HG03280 (cell line): ENCODE measurements at regions not wholly inside any gene's neighbourhood (a gene's known extent, or its start where the extent isn't known, plus 50 kb on each side); places are given as distances from the start of the nearest gene placed in this dataset.
"Not testable (repeated sequence)": the region's sequence is repeated elsewhere in the genome, so short reads cannot be mapped to it uniquely, and the experiment has no call there.

Source experiments
- ATAC-seq: cut with Tn5 transposase; IDR thresholded peaks from one replicate; pipeline ENCODE4 v1.9.1; 2021; ENCODE audit warnings: mild to moderate bottlenecking, moderate library complexity; ENCODE audit not compliant: unreplicated experiment

DNA sequence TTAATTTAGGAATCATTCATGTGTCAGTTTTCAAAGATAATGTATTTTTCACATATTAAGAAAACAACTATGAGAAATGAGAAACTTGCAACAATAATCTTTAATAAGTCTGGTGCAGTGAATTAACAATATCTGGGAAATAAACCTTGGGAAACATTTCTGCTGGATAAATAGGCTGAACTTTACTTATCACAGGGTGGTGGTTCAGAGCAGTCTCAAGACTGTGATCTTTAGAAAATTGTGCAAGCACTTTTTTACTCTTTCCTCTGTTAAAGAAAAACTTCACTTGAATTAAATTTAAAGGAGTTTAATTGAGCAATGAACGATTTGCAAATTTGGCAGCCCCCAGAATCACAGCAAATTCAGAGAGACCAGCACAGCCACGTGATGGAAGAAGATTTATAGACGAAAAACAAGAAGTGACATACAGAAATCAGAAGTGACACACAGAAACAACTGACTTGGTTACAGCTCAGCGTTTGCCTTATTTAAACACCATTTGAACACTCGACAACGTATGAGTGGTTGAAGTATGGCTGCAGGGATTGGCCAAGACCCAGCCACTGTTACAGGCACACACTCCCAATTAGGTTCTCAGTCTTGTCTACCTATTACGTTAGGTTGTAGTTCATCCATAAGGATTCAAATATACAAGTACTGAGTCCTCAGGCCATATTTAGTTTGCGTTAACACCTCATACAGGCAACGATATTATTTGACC is 631.9 kb downstream of the SLCO4C1 start:
- ATAC-seq: no peak

DNA sequence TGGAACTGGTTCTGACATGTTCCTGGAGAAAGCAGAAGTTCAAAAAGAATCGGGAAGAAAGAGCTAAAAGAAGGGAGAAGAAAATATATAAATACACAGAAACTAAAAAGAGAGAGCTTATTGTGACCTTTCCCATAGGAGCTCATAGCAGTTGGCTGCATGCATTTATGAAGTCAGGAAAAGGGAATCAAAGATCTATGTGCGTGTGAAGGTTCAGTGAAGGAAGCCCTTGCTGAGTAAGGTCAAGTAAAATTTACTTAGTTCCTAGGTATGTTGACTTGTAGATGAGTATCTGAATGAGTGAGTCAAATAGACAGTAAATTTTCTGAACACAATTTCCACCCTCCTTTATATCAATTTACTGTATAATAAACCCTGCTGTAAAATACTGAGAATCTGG is 632.5 kb downstream of the SLCO4C1 start:
- no peak for ATAC-seq

DNA sequence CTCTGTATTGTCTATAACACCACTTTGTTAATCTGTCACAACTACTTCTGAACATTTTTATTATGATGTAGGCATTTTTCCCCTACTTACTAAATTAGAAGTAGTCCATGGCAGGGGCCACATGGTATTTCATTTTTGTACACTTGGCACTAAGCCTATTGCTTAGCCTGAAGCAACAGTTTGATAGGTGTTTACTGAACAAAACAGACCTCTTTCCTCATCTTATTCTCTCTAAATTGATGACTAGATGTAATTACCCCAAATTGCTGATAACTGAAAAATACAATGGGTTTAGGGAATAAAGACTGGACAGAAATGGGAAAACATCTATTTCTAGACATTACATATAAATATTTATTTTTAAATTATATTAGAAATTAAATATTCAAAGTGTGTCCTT is 633.8 kb downstream of the SLCO4C1 start:
- no peak for ATAC-seq

DNA sequence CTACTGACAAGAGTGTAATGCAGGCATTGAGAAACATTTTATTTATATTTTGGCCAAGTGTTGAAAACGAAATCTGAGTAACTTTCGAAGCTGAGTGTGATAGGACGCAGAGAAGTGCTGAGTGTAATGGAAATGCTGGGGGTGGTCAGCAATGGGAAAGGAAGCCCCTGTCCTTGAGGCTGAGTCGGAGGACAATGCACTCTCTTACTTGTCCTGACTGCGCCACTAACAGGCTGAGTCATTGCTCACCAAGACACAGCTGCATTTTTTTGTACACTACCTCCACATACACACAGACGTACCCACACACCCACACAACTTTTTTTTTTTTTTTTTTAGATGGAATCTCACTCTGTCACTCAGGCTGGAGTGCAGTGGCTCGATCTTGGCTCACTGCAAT is 637.7 kb downstream of the SLCO4C1 start:
- no peak for ATAC-seq

DNA sequence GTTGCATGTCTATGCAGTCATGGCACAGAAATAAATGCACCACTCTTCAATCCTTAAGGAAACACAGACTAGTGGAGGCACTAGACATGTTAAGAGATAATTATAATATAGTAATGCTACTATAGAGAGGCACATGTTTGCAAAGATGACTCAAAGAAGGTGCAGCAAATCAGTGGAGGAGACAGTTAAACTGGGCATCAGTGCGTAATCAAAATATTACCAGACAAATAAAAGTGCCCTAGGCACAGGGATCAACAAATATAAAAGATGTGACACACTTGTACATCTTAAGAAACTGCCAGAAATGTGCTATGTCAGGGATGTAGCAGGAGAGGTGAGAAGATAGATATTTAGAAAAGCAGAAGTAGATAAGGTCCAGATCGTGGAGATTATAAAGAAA is 642.1 kb downstream of the SLCO4C1 start:
- no peak for ATAC-seq

DNA sequence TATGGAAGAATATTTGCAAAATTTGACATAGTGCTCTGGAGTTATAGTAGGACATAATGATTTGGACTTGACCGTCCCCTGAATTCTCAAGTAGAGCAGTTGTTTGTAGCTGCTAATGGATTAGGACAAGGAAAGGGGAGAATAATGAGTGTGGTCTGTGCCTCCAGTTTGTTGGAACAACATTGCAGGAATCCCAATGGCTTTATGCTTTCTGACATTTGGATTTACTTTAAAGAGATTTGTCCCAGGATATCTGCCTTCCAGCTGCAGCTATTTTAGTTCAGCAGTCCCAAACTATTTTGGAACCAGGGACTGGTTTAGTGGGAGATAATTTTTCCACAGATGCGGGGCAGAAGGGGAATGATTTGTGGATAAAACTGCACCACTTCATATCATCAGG is 648.2 kb downstream of the SLCO4C1 start:
- ATAC-seq: no peak

DNA sequence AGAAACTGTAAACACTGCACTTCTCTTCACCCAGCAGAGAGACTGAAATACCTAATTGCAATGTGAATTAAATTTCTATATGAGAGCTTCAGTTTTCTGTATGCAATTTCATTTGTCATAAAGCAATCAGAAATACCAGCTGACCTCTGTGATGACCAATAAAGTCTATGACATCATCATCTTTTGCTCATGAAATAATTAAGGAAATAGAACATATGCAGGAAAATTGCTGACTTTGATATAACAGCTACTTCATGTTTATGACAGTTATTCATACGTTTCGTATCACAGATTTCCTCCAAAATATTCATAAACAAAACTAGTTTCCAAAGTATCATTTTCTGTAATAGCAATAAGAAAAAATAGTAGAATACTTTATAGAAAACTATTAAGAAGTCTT is 652.3 kb downstream of the SLCO4C1 start:
- no peak for ATAC-seq

DNA sequence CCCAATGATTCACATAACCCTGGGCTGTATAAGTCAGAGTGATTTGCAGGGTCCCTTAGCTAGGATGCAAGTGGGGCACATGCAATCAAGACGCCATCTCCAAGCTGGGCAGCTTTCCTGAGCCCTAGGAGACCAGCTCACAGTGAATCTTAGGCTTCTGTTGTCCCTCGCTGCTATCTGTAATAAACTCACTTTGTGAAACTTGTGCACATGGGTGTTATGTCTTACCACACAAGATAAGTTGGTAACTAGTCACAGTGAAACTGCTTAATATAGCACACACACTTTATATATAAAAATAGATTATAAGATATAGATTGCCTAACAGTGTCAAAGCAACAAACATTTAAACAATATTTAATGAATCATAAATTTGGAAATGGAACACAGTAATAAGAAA is 658.5 kb downstream of the SLCO4C1 start:
- ATAC-seq: no peak

DNA sequence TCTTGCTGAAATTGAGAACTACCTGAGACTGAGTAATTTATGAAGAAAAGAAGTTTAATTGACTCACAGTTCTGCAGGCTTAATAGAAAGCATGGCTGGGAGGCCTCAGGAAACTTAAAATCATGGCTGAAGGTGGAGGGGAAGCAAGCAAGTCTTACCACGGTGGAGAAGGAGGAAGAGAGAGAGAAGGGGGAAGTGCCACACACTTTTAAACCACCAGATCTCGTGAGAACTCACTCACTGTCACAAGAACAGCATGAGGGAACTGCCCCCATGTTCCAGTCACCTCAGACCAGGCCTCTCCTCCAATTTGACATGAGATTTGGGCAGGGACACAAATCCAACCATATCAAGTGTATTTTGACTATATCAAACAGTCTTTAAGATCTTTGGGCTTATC is 668.3 kb downstream of the SLCO4C1 start:
- not testable (repeated sequence) for ATAC-seq

DNA sequence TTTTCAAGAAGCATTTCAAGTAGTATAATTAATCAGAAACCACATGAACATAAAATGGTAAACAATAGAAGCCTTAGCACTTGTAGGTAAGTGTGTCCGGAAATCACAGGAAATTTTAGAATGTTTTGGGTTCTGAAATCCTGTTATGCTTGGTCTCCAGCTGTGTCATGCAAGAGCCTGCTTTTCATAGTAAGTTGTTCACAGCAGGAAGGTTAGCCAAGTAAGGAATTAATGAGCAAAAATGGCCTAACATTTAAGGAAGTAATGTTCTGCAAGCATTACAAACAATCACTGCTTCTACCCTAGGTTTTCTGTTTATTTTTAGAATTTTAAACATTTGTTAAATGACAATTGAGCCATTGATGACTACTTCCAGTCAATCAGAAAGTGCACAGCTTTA is 669.5 kb downstream of the SLCO4C1 start:
- ATAC-seq: no peak

DNA sequence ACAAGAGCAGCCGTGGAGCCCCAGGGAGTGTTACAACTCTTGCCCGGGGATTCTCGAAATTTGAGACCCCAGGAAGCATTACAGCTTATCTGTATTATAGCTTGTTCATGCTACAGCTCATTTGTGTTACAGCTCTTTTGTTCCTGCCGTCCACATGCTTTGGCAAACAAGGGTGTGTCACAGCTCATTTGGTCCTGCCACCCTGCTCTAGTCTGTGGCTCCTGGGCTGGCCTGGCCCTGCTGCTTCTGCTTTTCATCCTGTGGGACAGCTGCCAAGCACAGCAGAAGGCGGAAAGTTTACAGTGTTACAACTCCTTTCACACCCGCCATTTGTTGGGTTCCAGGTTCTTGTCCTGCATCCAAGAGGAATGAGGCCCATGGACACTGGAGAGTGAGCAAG is 685.0 kb downstream of the SLCO4C1 start:
- no peak for ATAC-seq

DNA sequence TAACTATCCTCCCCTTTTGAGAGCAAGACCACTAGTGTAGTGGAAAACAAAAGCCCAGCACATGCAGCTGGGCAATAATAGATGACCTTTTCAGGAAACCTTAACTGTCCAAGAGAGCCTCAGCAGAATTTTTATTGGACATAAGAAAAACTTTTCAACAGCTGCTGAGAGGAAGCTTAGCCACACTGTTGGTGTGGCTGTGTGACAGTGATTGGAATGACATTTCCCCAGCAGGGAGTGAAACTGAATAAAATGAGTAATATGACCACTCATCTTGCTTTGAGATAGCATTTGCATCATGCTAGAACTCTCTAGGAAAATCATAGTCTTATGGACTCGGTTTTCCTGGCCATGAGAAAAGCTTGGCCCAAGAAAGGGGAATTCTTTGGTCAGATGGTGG is 687.8 kb downstream of the SLCO4C1 start:
- ATAC-seq: no peak

DNA sequence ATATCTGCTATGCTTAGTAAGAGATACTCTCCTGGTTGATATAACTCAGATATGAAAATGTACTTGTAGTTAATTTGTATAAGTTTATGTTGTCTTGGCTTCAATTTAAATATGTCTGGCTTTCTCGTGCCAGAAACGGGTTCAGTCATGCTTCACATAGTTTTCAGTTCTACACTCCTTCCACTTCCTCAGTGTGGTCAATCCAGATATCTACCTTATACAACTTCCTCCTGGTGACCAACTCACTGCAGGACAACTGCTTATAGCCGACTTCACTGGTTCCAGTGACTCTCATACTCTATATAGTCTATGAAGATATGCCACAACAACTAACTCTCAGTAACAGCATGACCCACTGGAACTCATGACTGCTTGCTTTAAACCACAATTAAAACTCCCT is 690.4 kb downstream of the SLCO4C1 start:
- ATAC-seq: no peak

DNA sequence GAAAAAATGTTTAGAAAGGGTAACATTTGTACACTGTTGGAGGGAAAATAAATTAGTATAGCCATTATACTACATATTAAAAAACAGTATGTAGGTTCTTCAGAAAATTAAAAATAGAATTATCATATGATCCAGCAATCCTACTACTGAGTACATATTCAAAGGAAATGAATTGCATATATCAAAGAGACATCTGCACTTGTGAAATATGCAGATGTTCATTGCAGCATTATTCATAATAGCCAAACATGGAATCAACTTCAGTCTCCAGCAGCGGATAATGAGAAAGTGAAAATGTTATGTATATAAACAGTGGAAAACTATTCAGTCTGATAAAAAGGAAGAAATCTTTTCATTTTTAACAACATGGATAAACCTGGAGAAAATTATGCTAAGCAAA is 695.5 kb downstream of the SLCO4C1 start:
- no peak for ATAC-seq

DNA sequence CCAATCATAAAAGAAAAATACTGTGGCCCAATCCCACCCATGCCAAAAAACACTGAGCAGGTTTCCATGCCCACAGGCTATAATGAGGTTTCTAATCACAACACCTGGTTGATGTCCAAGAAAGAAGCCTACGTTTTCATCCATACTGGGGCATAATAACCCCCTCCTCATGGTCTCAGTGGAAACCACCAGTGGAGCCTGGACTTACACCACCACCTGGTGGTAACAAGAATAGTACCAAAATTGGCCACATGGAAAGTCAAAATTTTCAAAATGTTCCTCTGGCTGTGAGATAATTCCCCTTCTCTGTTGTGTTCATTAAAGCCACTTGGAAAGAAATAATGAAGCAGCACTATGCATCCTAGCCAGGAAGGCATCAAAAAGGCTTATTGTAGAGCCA is 687.3 kb upstream of the ST8SIA4 start:
- ATAC-seq: no peak

DNA sequence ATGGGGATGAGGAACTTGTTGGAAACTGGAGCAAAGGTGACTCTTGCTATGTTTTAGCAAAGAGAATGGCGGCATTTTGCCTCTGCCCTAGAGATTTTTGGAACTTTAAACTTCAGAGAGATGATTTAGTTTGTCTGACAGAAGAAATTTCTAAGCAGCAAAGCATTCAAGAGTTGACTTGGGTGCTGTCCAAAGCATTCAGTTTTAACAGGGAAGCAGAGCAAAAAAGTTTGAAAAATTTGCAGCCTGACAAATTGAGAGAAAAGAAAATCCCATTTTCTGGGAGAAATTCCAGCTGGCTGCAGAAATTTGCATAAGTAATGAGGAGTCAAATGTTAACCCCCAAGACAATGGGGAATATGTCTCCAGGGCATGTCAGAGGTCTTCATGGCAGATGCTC is 682.3 kb upstream of the ST8SIA4 start:
- no peak for ATAC-seq

DNA sequence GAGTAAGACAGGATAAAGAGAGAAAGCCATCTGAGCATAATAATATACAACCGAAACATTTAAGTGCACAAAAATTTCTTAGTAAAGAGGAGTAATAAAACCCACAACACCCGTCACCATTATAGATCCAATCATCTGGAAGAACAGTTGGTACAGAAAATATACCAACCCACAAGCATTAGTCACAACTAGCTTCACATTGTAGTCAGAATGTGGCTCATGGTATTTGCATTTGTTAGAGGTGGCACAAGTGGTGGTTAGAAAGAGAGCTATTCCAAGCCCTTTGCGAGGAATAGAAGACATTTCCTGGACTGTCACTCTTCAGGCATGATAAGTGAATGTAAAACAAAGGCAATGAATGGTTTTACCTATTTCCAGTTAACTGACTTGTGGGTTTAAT is 677.5 kb upstream of the ST8SIA4 start:
- no peak for ATAC-seq

DNA sequence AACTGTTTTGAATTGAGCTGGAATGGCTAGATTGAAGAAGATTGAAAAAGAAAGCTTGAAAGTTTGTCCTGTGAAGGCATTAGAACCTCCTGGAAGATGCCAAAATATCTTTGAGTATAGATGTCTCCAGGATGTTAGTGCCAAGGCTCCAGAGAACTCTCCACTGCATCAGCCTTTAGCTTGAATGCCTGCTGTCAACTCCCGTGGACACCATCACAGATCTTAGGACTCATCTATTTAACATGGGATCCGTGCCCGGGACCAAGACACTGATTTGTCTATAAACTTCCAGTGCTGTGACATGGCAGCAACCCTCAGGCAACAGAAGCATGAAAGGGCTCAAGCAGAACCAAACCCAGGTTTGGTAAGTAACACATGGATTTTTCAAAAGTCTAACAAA is 670.9 kb upstream of the ST8SIA4 start:
- ATAC-seq: no peak

DNA sequence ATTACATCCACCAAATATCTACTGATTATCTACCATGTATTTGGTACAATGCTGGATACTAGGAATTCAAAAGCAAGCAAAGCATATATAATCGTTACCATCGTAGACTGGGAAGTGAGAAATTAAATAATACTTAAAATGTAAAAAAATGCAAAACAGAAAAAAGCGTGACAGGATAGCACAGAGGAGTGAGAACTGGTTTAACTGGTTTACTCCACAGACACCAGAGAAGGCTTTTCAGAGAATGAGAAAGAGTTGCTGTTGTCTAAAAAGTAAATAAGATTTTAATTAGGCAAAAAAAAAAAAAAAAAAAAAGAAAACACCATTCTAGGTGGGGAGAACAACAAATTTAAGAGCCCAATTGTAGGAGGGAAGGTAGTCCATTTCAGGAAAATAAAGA is 657.9 kb upstream of the ST8SIA4 start:
- ATAC-seq: no peak

DNA sequence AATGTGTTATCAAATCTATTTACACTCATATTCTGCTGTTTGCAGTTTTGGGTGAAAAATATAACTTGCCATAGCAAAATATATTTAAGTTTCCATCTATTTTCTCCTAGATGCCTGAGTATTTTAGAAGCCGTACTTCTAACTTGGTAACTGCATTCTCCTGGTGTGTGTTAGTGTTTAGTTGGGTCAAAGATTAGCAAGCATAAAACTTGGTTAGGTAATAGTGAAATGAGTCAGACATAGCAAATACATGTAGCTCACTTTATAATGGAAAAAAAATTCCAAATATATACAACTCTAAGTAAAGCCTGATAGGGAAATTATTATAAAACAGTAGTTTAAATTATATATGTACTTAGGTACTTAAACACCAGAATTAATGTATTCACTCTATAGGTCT is 640.7 kb upstream of the ST8SIA4 start:
- no peak for ATAC-seq

DNA sequence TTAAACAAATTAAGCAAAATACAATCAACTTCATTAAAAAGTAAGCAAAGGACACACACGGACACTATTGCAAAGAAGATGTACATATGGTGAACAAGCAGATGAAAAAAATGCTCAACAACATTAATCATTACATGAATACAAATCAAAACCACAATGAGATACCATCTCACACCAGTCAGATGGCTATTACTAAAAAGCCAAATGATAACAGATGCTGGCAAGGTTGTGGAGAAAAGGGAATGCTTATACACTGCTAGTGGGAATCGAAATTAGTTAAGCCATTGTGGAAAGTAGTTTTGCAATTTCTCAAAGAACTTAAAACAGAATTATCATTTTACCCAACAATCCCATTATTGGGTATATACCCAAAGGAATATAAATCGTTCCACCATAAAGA is 636.2 kb upstream of the ST8SIA4 start:
- ATAC-seq: no peak

DNA sequence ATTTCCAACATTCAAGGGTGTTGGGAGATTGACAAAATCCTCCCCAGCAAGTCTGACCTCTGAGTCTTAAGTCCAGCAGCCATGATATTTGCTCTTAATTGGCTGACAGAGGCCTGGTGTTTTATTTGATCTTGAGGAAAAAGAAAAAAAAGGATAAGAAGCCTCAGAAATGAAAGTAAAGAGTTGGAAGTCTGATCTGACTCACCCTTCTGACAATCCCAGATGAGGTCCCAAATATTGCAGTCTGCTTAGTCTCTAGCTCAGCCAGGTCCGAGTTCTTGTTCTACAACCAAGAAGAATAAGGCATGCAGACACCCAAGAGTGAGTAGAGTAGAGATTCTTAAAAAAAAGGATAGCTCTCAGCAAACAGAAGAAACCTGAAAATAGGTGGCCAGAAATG is 632.5 kb upstream of the ST8SIA4 start:
- no peak for ATAC-seq

DNA sequence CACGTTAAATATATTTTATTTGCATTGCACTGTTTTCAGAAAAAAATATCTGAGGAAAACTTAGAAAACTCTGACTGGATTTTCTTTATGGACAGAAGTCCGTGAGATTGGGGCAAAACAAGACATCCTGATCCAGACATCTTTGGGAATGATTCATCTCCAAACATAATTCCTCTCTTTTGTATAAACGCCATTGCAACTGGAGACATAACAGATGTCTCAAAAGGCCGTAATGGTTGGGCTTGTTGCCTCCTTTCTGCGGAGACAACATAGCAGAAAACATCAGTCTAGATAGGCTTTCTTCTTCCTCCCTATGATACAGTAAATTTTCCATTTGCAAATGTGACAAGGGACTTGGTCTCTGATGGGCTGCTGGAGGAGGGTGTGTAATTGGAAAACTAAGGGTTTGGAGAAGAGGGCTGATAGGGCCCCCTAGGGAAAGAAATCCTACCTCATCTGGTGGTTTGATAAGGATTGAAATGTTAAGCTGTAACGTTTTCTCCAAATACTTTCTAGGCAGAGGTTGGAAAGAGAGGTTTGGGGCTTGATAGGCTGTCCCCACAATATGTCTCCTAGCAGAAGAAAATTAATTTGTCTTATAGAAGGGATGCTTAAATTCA is 631.5 kb upstream of the ST8SIA4 start:
- no peak for ATAC-seq
